ENCODE measurements at regions not wholly inside any gene's neighbourhood (a gene's known extent, or its start where the extent isn't known, plus 50 kb on each side); places are given as distances from the start of the nearest gene placed in this dataset.

DNA sequence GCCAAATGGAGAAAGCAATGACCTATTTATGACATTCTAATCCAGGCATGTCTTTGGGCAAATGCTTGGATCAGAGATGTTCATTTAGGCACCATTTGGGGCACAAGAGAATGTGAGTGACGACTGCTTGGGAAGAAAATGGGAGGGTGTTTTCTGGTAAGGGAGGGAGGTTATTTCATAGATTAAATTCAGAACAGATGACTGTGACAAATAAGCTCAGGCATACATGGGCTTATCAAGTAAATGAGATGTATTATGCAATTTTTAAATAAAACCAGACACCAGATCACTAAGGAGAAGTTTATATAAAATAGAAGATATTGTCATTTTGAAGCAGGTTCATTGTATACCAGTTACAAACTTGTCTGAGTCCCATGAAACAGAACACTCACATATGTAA is 71.4 kb upstream of the UGT8 start (continued):
- no peak for TF ChIP-seq PHF8 (conservative IDR thresholded peaks at IDR 0.05; ENCODE audit: low read depth, low read length)
- TF ChIP-seq BCL11A (IDR thresholded peaks at IDR 0.05; ENCODE audit: low read depth in 2 of 2, low read length in 2 of 2): no peak

Measured in H1 (cell line).